NCI-H226 (cell line): ENCODE measurements at regions not wholly inside any gene's neighbourhood (a gene's known extent, or its start where the extent isn't known, plus 50 kb on each side); places are given as distances from the start of the nearest gene placed in this dataset.

Experiments used
- DNase-seq: peaks from one replicate; pipeline ENCODE4 v3.0.0-alpha.2; 2015

- no peak for DNase-seq
Observed at GRCh38 chr4:63460075-63460474, 949.2 kb downstream of the TECRL start.

- no peak for DNase-seq
Observed at GRCh38 chr4:63459329-63459728, 949.9 kb downstream of the TECRL start.

- DNase-seq: no peak
Observed at GRCh38 chr4:63458010-63458409, 951.2 kb downstream of the TECRL start.

GRCh38 chr4:63440236-63440635 lies 969.0 kb downstream of the TECRL start:
- no peak for DNase-seq

- DNase-seq: no peak
Observed at GRCh38 chr4:63430105-63430504, 979.1 kb downstream of the TECRL start.

- no peak for DNase-seq
Observed at GRCh38 chr4:63396269-63396668, 1013.0 kb downstream of the TECRL start.

- no peak for DNase-seq
Observed at GRCh38 chr4:63393544-63393943, 1015.7 kb downstream of the TECRL start.

- no peak for DNase-seq
Observed at GRCh38 chr4:63379750-63380522, 1029.3 kb downstream of the TECRL start.

GRCh38 chr4:63371001-63371400 lies 1038.2 kb downstream of the TECRL start:
- no peak for DNase-seq

- DNase-seq: no peak
Observed at GRCh38 chr4:63361628-63362027, 1047.6 kb downstream of the TECRL start.

- DNase-seq: no peak
Observed at GRCh38 chr4:63361066-63361465, 1048.2 kb downstream of the TECRL start.

- no peak for DNase-seq
Observed at GRCh38 chr4:63349674-63350025, 1059.6 kb downstream of the TECRL start.

GRCh38 chr4:63348735-63349673 lies 1060.2 kb downstream of the TECRL start:
- no peak for DNase-seq

- DNase-seq: no peak
Observed at GRCh38 chr4:63325140-63325539, 1084.1 kb downstream of the TECRL start.

GRCh38 chr4:63316633-63317032 lies 1092.6 kb downstream of the TECRL start:
- no peak for DNase-seq

- no peak for DNase-seq
Observed at GRCh38 chr4:63315651-63316050, 1093.6 kb downstream of the TECRL start.

GRCh38 chr4:63308697-63309096 lies 1100.6 kb downstream of the TECRL start:
- no peak for DNase-seq

GRCh38 chr4:63302792-63303191 lies 1106.5 kb downstream of the TECRL start:
- no peak for DNase-seq

GRCh38 chr4:63302078-63302477 lies 1107.2 kb downstream of the TECRL start:
- no peak for DNase-seq

GRCh38 chr4:63296773-63297172 lies 1112.5 kb downstream of the TECRL start:
- DNase-seq: no peak

GRCh38 chr4:63275491-63275890 lies 1133.8 kb downstream of the TECRL start:
- DNase-seq: no peak

GRCh38 chr4:63269156-63269555 lies 1140.1 kb downstream of the TECRL start:
- DNase-seq: no peak

- no peak for DNase-seq
Observed at GRCh38 chr4:63233671-63234070, 1175.6 kb downstream of the TECRL start.

- no peak for DNase-seq
Observed at GRCh38 chr4:63232058-63232457, 1177.2 kb downstream of the TECRL start.
